ENCODE measurements at regions not wholly inside any gene's neighbourhood (a gene's known extent, or its start where the extent isn't known, plus 50 kb on each side); places are given as distances from the start of the nearest gene placed in this dataset.

DNA sequence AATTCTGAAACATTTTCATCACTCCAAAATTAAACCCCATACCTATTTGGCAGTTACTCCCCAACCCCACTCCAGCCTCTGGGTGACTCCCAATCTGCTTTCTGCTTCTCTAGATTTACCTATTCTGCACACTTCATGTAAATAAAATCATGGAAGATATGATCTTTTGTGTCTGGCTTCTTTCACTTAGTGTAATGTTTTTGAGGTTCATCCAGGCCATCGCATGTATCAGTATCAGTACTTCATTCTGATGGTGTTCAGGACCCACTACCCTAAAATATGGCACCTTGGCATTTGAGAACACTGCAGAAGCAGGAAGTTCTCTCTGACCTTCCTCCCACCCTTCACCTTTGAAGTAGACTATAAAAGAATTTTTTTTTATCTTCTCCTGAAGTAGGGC, 78.7 kb upstream of the SLC25A26 start:
- no peak for DNase-seq (ENCODE audit: extremely low spot score)
- TF ChIP-seq, protein P1, sequence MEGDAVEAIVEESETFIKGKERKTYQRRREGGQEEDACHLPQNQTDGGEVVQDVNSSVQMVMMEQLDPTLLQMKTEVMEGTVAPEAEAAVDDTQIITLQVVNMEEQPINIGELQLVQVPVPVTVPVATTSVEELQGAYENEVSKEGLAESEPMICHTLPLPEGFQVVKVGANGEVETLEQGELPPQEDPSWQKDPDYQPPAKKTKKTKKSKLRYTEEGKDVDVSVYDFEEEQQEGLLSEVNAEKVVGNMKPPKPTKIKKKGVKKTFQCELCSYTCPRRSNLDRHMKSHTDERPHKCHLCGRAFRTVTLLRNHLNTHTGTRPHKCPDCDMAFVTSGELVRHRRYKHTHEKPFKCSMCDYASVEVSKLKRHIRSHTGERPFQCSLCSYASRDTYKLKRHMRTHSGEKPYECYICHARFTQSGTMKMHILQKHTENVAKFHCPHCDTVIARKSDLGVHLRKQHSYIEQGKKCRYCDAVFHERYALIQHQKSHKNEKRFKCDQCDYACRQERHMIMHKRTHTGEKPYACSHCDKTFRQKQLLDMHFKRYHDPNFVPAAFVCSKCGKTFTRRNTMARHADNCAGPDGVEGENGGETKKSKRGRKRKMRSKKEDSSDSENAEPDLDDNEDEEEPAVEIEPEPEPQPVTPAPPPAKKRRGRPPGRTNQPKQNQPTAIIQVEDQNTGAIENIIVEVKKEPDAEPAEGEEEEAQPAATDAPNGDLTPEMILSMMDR (IDR thresholded peaks at IDR 0.05; ENCODE audit: control extremely low read depth, extremely low read depth, low read depth, missing control alignments) = no peak
- ChIA-PET POLR2A (no interaction called here), CTCF (no interaction called here)

DNA sequence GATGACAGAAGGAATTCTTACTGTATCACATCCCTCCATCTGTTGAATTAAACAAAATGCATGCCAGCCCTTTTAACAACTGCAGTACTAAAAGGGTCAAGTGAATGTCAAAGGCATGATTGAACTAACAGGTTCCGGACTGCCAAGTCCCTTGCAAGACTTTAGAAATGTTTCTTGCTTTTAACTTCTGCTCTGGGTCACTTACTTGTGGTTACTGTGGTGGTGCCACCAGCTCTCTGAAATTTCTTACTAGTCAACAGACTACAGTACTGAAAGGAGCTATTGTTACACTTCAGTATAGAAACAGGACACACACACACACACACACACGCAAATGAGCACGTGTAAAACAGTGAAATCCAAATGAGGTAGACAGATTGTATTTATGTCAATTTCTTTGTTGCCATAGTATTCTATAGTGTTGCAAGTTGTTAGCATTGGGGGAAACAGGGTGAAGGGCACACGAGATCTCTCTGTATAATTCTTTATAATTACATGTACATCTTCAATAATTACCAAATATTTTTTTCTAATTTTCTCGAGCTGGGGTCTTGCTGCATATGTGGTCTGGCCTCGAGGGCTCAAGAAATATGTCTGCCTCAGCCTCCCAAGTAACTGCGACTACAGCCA, 79.9 kb upstream of the SLC25A26 start:
- DNase-seq (ENCODE audit: extremely low spot score) = no peak
- TF ChIP-seq, protein P1 (IDR thresholded peaks at IDR 0.05; ENCODE audit: control extremely low read depth, extremely low read depth, low read depth, missing control alignments) = no peak
- ChIA-PET POLR2A (no interaction called here), CTCF (no interaction called here)

DNA sequence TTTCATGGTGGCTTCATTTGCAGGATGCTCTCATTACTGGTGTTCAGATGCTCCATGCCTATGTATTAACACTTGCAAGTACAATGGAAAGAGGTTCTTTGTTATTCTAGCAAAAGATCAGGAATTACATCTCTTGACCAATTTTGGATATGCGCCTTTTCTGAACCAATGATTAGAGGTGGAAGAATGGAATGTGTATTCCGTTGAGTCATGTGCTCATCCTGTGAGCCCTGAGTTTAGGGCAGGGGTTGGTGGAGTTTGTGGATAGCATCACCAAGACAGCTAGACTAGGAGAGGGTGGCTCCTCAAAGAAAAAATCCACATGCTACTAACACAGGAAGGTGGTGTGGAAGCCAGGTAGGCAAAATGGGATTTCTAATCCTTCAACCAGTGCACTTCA, 80.7 kb upstream of the SLC25A26 start:
- ChIA-PET CTCF (interaction anchor here (1.1 to 1.3 kb wide), 2 partner anchors 13 to 683 kb away, joined by 3 read pairs; no protein-coding TSS in a partner anchor), POLR2A (no interaction called here)
- TF ChIP-seq, protein P1 (IDR thresholded peaks at IDR 0.05; ENCODE audit: control extremely low read depth, extremely low read depth, low read depth, missing control alignments) = no peak
- no peak for DNase-seq (ENCODE audit: extremely low spot score)

DNA sequence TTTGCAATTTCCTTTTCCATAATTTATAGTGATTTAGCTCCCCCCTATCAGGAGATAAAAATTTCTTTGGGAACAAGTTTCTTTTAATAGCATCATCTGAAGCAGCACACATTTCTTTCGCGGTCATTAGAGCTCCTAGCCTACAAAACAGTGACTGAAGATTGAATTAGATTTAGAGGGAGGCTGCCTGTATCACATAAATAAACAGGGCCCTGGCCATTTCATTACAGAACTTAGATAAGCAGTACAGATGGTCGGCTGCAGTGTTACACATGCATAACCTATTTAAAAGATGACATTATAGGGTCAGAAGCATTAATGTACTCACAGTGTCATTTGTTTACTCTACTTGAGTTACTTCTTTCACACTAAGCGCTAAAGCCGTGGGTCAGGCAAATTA, 81.4 kb upstream of the SLC25A26 start:
- DNase-seq (ENCODE audit: extremely low spot score) = no peak
- TF ChIP-seq, protein P1 (IDR thresholded peaks at IDR 0.05; ENCODE audit: control extremely low read depth, extremely low read depth, low read depth, missing control alignments) = no peak
- ChIA-PET CTCF (interaction anchor here (0.8 to 1.4 kb wide), 5 partner anchors 12 to 683 kb away, joined by 3 to 5 read pairs (median 3); no protein-coding TSS in a partner anchor), POLR2A (no interaction called here)

DNA sequence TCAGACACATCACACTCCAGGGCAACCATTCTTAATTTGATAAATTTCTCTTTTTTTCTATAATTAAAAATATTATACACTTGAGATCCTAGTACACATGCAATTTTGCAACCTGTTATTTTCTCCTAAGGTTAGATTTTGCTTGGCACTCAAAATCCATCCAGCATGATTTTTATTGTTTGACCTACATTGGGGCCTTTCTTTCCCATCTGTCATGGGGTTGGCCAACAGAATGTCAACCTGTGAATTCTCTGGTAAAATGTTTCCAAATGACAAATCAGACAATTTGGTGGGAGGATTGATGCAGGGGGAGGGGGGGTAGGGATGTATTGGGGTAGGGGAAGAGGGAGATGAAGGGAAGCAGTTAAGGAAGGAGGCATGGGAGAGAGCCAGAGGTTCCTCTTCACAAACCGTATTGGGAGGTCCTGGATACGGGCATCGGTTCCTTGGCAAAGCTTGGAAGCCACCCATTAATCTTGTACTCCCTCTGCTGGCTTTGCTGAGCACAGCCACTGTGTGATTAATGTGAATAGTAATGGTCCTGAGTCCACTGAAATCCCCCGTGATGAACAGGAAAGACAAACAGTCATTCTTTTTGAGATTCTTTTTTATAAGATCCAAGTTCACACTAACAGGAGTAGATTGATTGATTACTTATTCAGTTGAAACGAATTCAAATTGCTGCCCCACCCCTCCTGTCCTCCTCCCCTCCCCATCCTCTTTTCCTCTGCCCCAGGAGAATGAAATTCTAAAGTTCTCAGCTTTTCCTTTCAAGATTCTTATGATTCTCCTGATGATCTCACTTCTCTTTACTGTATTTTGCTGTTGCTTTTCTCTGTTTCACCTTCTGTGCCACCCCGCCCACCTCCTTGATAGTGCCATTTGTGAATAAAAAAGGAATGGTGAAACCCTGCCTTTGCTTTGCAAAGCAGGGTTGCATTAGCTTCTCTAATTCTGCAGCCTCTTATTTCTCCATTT, 82.2 kb upstream of the SLC25A26 start:
- peak; percentile 39 for DNase-seq (ENCODE audit: extremely low spot score)
- ChIA-PET CTCF (interaction anchor here (0.8 to 2.2 kb wide), 6 partner anchors 12 to 684 kb away, joined by 3 to 7 read pairs (median 3); no protein-coding TSS in a partner anchor), POLR2A (no interaction called here)
- TF ChIP-seq, protein P1 (IDR thresholded peaks at IDR 0.05; ENCODE audit: control extremely low read depth, extremely low read depth, low read depth, missing control alignments) = peak; percentile 61

DNA sequence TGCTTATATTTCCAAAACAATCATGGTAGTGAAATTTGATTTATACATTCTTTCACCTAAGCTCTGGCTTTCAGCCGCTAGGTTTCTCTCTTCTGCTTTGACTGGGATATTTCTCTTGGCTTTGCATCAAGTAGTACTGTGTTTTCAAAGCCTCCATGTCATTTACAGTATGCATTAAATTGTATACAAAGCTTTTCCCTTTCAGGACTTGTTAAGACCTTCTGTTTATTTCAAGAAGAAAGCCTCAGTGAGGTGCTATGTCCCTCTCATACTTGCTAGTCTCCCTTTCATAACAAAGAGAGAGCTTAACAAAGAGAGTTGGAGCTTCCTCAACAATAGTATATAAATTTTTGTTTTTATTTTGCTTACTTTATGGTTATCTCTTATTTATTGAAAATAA, 84.2 kb upstream of the SLC25A26 start:
- TF ChIP-seq, protein P1 (IDR thresholded peaks at IDR 0.05; ENCODE audit: control extremely low read depth, extremely low read depth, low read depth, missing control alignments) = no peak
- ChIA-PET CTCF (interaction anchor here (0.8 to 2.2 kb wide), 5 partner anchors 12 to 686 kb away, joined by 3 to 7 read pairs (median 3); no protein-coding TSS in a partner anchor), POLR2A (no interaction called here)
- DNase-seq (ENCODE audit: extremely low spot score) = no peak

All from GM10248 (cell line).